ENCODE measurements at regions not wholly inside any gene's neighbourhood (a gene's known extent, or its start where the extent isn't known, plus 50 kb on each side); places are given as distances from the start of the nearest gene placed in this dataset.

- ChIA-PET CTCF (no interaction called here), POLR2A (no interaction called here)
- Mint-ChIP-seq H3K4me3 (no peak overlapping the region), H3K27me3 (ENCODE audit: low read depth) (no peaks in the 10 kb centered on the region), H3K36me3 (no peaks in the 10 kb centered on the region), H3K9me3 (no peaks in the 10 kb centered on the region; the same call in 1 of the 2 replicates), H3K4me1 (no peaks in the 10 kb centered on the region), H3K27ac (no peak overlapping the region)
- DNase-seq (ENCODE audit: low spot score) = no peak
- no peak for ATAC-seq
- no peak for TF ChIP-seq SP1 (CRISPR knock-in tag; conservative IDR thresholded peaks at IDR 0.05)
- no peak for TF ChIP-seq STAT6 (CRISPR knock-in tag; conservative IDR thresholded peaks at IDR 0.05; ENCODE audit: low read depth)
- no peak for TF ChIP-seq NFE2L1 (CRISPR knock-in tag; IDR thresholded peaks at IDR 0.05)
- TF ChIP-seq ZNF138 (CRISPR knock-in tag; conservative IDR thresholded peaks at IDR 0.05) = no peak
- TF ChIP-seq AR (CRISPR knock-in tag; IDR thresholded peaks at IDR 0.05) = no peak
- TF ChIP-seq ZSCAN18 (CRISPR knock-in tag; IDR thresholded peaks at IDR 0.05) = no peak
- no peak for TF ChIP-seq RORB (CRISPR knock-in tag; IDR thresholded peaks at IDR 0.05)
- TF ChIP-seq JAZF1 (CRISPR knock-in tag; IDR thresholded peaks at IDR 0.05) = no peak
- no peak for TF ChIP-seq ZNF671 (CRISPR knock-in tag; IDR thresholded peaks at IDR 0.05)
- TF ChIP-seq CDX4 (CRISPR knock-in tag; IDR thresholded peaks at IDR 0.05; ENCODE audit: borderline replicate concordance) = no peak
- no peak for TF ChIP-seq RELA (CRISPR knock-in tag; IDR thresholded peaks at IDR 0.05; ENCODE audit: borderline replicate concordance)
- no peak for TF ChIP-seq ZNF281 (CRISPR knock-in tag; IDR thresholded peaks at IDR 0.05)
- TF ChIP-seq ERG (CRISPR knock-in tag; IDR thresholded peaks at IDR 0.05) = no peak
- no peak for TF ChIP-seq FOXK1 (CRISPR knock-in tag; IDR thresholded peaks at IDR 0.05)
- no peak for TF ChIP-seq MXD4 (CRISPR knock-in tag; IDR thresholded peaks at IDR 0.05; ENCODE audit: borderline replicate concordance)
- TF ChIP-seq SOX15 (CRISPR knock-in tag; IDR thresholded peaks at IDR 0.05) = no peak
- TF ChIP-seq E2F4 (CRISPR knock-in tag; IDR thresholded peaks at IDR 0.05; ENCODE audit: borderline replicate concordance, low read depth) = no peak
- no peak for TF ChIP-seq ZNF219 (CRISPR knock-in tag; IDR thresholded peaks at IDR 0.05; ENCODE audit: borderline replicate concordance)
- no peak for TF ChIP-seq E2F1 (CRISPR knock-in tag; IDR thresholded peaks at IDR 0.05)
Measured at GRCh38 chr10:108990441-108990840, 932.9 kb downstream of the XPNPEP1 start.

Data from WTC11 (cell line).